GM13976 (cell line): ENCODE measurements at regions not wholly inside any gene's neighbourhood (a gene's known extent, or its start where the extent isn't known, plus 50 kb on each side); places are given as distances from the start of the nearest gene placed in this dataset.

ENCODE experiments used
- DNase-seq: peaks from one replicate; pipeline ENCODE4 v3.0.0; 2012; ENCODE audit warnings: low spot score
- in situ Hi-C: fragments of 300-500 bp; cut with MboI; formaldehyde crosslinking; loops from one replicate; pipeline ENCODE4 v1.12.0; 2022; ENCODE audit warnings: low sequenced_read_pairs, mixed read lengths, inconsistent platforms; ENCODE audit not compliant: unreplicated experiment
- TF ChIP-seq, protein P1 (sequence below): IDR thresholded peaks from 2 replicates; pipeline ENCODE4 v1.5.1; 2012; ENCODE audit warnings: borderline replicate concordance, mild to moderate bottlenecking; ENCODE audit not compliant: insufficient read depth; ENCODE audit errors: extremely low read depth, missing control alignments, control extremely low read depth

DNA sequence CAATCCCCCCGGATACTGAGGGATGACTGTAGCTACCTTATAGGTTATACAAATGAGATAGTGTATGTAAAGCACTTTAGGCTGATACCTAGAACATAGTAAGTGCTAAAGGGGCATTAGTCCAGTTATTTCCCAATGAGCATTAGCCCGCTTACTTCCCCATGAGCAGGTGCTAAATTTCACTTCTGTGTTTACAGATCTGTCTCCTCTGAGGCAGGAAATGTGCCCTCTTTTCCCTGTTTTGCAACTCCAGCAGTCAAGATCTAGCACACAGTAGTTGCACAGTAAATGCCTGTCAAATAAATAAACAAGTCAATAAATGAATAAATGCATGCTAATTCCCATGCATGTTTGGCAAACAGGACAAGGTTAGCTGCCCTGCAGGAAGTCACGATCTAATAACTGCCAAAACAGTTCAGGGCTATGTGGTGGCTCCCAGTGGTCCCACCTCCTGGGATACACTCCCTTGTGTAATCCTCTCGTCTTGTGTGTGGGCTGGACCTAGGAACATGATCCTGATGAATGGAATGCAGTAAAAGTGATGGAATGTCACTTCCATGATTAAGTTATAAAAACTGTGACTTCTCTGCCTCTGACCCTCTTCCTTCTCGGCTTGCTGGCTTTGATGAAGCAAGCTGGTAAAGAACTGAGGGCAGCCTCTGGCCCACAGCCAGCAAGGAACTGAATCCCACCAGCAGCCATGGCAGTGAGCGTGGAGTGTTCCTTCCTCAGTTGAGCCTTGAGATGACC, 459.0 kb downstream of the SOX6 start:
- TF ChIP-seq, protein P1, sequence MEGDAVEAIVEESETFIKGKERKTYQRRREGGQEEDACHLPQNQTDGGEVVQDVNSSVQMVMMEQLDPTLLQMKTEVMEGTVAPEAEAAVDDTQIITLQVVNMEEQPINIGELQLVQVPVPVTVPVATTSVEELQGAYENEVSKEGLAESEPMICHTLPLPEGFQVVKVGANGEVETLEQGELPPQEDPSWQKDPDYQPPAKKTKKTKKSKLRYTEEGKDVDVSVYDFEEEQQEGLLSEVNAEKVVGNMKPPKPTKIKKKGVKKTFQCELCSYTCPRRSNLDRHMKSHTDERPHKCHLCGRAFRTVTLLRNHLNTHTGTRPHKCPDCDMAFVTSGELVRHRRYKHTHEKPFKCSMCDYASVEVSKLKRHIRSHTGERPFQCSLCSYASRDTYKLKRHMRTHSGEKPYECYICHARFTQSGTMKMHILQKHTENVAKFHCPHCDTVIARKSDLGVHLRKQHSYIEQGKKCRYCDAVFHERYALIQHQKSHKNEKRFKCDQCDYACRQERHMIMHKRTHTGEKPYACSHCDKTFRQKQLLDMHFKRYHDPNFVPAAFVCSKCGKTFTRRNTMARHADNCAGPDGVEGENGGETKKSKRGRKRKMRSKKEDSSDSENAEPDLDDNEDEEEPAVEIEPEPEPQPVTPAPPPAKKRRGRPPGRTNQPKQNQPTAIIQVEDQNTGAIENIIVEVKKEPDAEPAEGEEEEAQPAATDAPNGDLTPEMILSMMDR, result no peak
- DNase-seq, result no peak
- in situ Hi-C loops, result no loop called here

DNA sequence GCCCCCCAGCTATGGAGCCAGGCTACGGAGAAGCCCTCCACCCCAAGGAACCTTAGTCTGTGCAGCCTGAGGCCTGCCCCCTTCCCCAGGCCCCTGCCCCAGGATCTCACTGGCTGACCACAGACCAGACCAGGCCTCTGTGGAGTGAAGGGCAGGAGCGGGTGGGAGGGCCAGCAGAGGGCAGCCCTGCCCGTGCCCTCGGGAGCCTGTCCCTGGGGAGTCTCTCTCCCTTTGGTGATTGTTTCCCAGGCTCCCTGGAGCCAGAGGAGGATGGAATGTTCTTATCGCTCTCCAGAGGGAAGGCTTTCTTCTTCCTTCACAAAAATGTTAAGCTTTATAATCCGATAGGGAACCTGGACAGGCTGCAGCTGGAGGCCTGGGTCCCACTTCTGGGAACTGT, 455.3 kb downstream of the SOX6 start:
- no peak for DNase-seq
- in situ Hi-C loops, result no loop called here
- TF ChIP-seq, protein P1, result no peak

DNA sequence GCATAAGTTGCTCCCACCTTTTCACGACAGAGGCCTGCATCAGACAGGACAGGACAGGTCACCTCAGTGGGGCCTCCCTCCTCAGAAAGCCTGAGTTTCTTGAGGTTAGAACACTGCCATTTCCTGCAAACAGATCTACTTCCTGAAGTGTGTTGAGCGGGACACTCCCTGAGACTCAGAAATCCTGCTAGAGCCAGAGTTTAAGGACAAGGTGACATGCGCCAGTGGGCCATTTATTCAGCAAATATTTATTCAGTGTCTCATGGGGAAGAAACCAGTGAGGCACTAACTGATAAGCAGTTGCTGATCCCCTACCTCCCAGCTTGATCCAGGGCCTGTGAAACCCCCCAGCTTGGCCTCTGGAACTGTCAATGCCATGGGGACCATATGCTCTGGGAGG, 454.6 kb downstream of the SOX6 start:
- in situ Hi-C loops, result no loop called here
- no peak for DNase-seq
- TF ChIP-seq, protein P1, result no peak

DNA sequence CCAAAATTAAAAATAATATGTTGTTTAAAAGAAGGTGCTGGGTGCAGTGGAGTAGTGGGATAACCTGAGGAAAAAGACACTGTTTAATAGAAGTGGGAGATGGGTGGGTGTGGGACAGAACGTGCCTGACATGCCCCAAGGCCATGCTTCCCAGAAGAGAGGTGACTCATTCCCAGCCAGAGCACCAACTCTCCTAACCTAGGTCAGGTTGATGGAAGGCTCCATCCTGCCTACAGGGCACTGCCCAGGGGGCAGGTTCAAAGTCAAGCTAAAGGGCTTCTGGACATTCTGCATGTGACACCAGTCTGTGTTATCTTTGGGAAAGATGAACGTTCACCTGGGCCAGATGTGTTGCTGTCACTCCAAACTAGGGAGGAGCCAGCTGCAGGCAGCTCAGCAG, 453.1 kb downstream of the SOX6 start:
- TF ChIP-seq, protein P1, result no peak
- in situ Hi-C loops, result no loop called here
- DNase-seq, result no peak

DNA sequence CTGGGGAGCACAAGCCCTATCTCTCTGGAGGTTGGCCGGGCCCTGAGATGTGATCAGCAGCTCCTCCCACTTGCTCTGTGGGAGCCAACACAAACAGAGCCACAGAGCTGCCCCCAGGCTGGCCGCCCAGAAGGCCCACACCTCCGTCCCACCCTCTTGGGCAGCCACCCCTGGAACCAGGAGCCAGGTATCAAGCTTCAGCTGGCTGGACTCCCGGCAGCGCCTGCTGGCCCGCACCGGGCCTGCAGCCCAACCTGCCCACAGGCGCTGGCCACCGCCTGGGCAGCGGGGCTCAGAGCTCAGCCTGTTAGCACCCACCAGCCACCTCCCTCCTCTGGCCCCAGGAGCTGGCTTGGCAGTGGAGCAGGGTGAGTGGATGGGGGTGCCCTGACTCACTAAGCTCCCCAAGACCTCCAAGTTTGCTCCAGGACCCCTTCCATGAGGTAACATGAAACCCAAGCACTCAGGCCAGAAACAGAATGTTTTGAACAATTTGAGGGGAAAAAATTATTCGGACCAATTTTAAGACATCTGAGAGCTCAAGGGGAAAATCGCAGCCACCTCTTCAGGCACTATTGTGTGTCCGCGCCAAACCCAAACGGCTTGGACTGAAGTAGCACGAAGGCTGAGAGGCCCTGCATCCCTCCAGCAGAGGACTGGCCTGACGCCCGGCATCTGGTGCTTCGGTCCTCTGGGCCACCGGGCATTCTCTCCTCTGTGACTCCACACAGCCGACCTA, 450.8 kb downstream of the SOX6 start:
- TF ChIP-seq, protein P1, result no peak
- in situ Hi-C loops, result no loop called here

DNA sequence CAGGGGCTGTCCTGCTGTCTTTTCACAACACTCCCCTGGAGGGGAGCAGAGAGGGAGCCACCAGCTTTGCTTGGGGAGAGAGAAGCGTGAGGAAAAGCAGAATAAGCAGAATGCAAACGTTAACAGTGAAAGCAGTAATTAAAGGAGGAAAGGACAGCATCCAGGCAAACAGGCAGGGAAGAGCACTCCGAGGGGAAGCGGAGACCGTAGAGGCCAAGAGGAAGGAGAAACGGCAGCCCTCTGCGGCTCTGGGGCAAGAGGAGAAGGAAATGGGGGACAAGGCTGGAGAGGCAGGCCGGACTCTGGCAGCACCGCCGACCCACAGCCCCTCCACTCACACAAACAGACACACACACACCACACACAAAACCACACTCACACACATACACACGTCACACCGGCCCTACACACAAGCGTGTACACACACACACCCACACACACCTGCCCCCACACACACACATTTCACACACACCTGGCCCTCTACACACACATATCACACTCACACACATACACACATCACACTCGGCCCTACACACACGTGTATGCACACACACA, 449.8 kb downstream of the SOX6 start:
- no peak for DNase-seq
- TF ChIP-seq, protein P1, result no peak
- in situ Hi-C loops, result no loop called here

More for the DNA sequence above, 450.8 kb downstream of the SOX6 start:
- no peak for DNase-seq
